ENCODE measurements at regions not wholly inside any gene's neighbourhood (a gene's known extent, or its start where the extent isn't known, plus 50 kb on each side); places are given as distances from the start of the nearest gene placed in this dataset.

GRCh38 chr6:168929871-168930450 is 323.7 kb downstream of the THBS2 start:
- H3K27me3 Mint-ChIP-seq (ENCODE audit: low read depth): no peaks in the 10 kb centered on the region
- no peak for TF ChIP-seq CTCF (conservative IDR thresholded peaks at IDR 0.05)
- DNase-seq (ENCODE audit: low read depth, low spot score): no peak
- no peaks in the 10 kb centered on the region for H3K4me1 Mint-ChIP-seq
- peaks cover 7% of the 10 kb centered on the region for H3K36me3 Mint-ChIP-seq (ENCODE audit: low read depth)
- H3K27ac Mint-ChIP-seq (ENCODE audit: unreplicated experiment): no peak overlapping the region
- H3K9me3 Mint-ChIP-seq: peaks cover 9% of the 10 kb centered on the region
- no peak overlapping the region for H3K4me3 Mint-ChIP-seq

GRCh38 chr6:168928012-168928411 is 325.6 kb downstream of the THBS2 start:
- Mint-ChIP-seq H3K27me3 (ENCODE audit: low read depth) (no peaks in the 10 kb centered on the region), H3K4me1 (peaks cover 4% of the 10 kb centered on the region), H3K27ac (ENCODE audit: unreplicated experiment) (no peak overlapping the region), H3K4me3 (no peak overlapping the region), H3K9me3 (peaks cover 5% of the 10 kb centered on the region), H3K36me3 (ENCODE audit: low read depth) (peaks cover 7% of the 10 kb centered on the region)
- no peak for TF ChIP-seq CTCF (conservative IDR thresholded peaks at IDR 0.05)
- no peak for DNase-seq (ENCODE audit: low read depth, low spot score)

- Mint-ChIP-seq H3K27ac (ENCODE audit: unreplicated experiment) (no peak overlapping the region), H3K4me3 (no peak overlapping the region), H3K9me3 (peaks cover 5% of the 10 kb centered on the region), H3K27me3 (ENCODE audit: low read depth) (no peaks in the 10 kb centered on the region), H3K36me3 (ENCODE audit: low read depth) (peaks cover 7% of the 10 kb centered on the region), H3K4me1 (peaks cover 4% of the 10 kb centered on the region)
- TF ChIP-seq CTCF (conservative IDR thresholded peaks at IDR 0.05): no peak
- no peak for DNase-seq (ENCODE audit: low read depth, low spot score)
These were observed 326.6 kb downstream of the THBS2 start for GRCh38 chr6:168927026-168927425.

- Mint-ChIP-seq H3K4me3 (no peak overlapping the region), H3K4me1 (peaks cover 4% of the 10 kb centered on the region), H3K27ac (ENCODE audit: unreplicated experiment) (no peak overlapping the region), H3K9me3 (peaks cover 5% of the 10 kb centered on the region), H3K27me3 (ENCODE audit: low read depth) (no peaks in the 10 kb centered on the region), H3K36me3 (ENCODE audit: low read depth) (peaks cover 7% of the 10 kb centered on the region)
- DNase-seq (ENCODE audit: low read depth, low spot score): no peak
- TF ChIP-seq CTCF (conservative IDR thresholded peaks at IDR 0.05): no peak
These were observed 327.3 kb downstream of the THBS2 start for GRCh38 chr6:168926306-168926705.

- Mint-ChIP-seq H3K9me3 (peaks cover 2% of the 10 kb centered on the region), H3K36me3 (ENCODE audit: low read depth) (peaks cover 4% of the 10 kb centered on the region), H3K4me3 (no peak overlapping the region), H3K27ac (ENCODE audit: unreplicated experiment) (no peak overlapping the region), H3K4me1 (peaks cover 4% of the 10 kb centered on the region), H3K27me3 (ENCODE audit: low read depth) (no peaks in the 10 kb centered on the region)
- no peak for TF ChIP-seq CTCF (conservative IDR thresholded peaks at IDR 0.05)
- DNase-seq (ENCODE audit: low read depth, low spot score): no peak
These were observed 328.0 kb downstream of the THBS2 start for GRCh38 chr6:168925671-168926070.

Data from neural crest cell (in vitro differentiated cells).